ENCODE measurements at regions not wholly inside any gene's neighbourhood (a gene's known extent, or its start where the extent isn't known, plus 50 kb on each side); places are given as distances from the start of the nearest gene placed in this dataset.

DNA sequence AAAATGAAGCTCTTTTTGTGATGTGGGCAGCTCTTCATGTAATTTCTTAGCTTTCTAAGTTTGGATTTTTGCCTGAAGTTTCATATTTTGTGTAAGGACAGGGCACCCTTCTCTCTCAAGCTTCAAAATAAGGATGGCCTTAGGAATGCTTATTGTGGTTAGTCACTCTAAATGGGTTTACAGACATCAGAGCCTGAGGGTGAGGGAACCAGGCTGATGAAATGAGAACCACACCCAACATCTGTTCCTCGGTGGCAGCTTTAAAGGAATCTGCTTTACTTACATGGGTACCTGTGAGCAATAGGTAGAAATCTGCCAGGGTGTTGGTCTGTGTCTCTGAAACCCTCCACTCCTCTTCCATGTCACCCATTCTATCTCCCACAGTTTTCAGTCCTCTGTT, 174.3 kb downstream of the EMX2 start:
- Histone ChIP-seq H4K20me1 (replicated peaks; ENCODE audit: control insufficient read depth, extremely low read depth, insufficient read depth, low read length) (no peaks in the 10 kb centered on the region), H3K79me2 (ENCODE audit: control insufficient read depth, insufficient read depth, low read length) (no peaks in the 10 kb centered on the region), H3K9ac (replicated peaks; ENCODE audit: extremely low read depth, insufficient read depth, low read length) (no peak overlapping the region), H3K27ac (ENCODE audit: insufficient read depth, low read depth, low read length) (no peak overlapping the region), H3K9me3 (replicated peaks; ENCODE audit: control insufficient read depth, insufficient read depth, low read length) (no peaks in the 10 kb centered on the region), H3K27me3 (ENCODE audit: control insufficient read depth in 2 of 2, insufficient read depth in 2 of 2, low read length in 2 of 2) (no peaks in the 10 kb centered on the region), H3K4me3 (replicated peaks in 1 of 3; ENCODE audit: insufficient read depth in 1 of 3, low read depth in 1 of 3, low read length in 3 of 3) (no peak overlapping the region), H3K9me1 (replicated peaks; ENCODE audit: control insufficient read depth, extremely low read depth, insufficient read depth, low read length) (no peaks in the 10 kb centered on the region), H3K4me2 (ENCODE audit: insufficient read depth, low read length) (no peak overlapping the region), H3K4me1 (ENCODE audit: control insufficient read depth, extremely low read depth, insufficient read depth, low read length) (no peaks in the 10 kb centered on the region), H2AFZ (ENCODE audit: low read depth, low read length) (no peak overlapping the region), H3K36me3 (ENCODE audit: control insufficient read depth in 2 of 2, extremely low read depth in 1 of 2, insufficient read depth in 2 of 2, low read length in 2 of 2) (no peaks in the 10 kb centered on the region)
- ChIA-PET CTCF (no interaction called here), POLR2A (no interaction called here)
- dilution Hi-C loops (cut with MboI; ENCODE audit: extremely low pct_ligation_motif_present, low sequenced_read_pairs) (no loop called here), intact Hi-C loops (cut with micrococcal nuclease) (no loop called here)
- BruUV-seq (replicated peaks), result no TSS peak
- DNase-seq (ENCODE audit: low read depth, low spot score) (no peak), FAIRE-seq (no peak)
- TF ChIP-seq JUN (IDR thresholded peaks at IDR 0.05; ENCODE audit: borderline replicate concordance, insufficient read depth, insufficient read length, low read depth) (no peak), POLR2A (IDR thresholded peaks at IDR 0.05; ENCODE audit: low read depth, low read length) (no peak), FOS (IDR thresholded peaks at IDR 0.05; ENCODE audit: borderline replicate concordance, insufficient read depth, low read length) (no peak), EZH2 (IDR thresholded peaks at IDR 0.05; ENCODE audit: borderline replicate concordance, low read depth, low read length, severe bottlenecking) (no peak), POLR2AphosphoS5 (IDR thresholded peaks at IDR 0.05; ENCODE audit: insufficient read depth, low read depth, low read length) (no peak), MYC (IDR thresholded peaks at IDR 0.05; ENCODE audit: low read depth, low read length) (no peak), GATA2 (IDR thresholded peaks at IDR 0.05; ENCODE audit: insufficient read depth, insufficient read length, low read depth, low read length) (no peak)
- TF ChIP-seq, protein P1, sequence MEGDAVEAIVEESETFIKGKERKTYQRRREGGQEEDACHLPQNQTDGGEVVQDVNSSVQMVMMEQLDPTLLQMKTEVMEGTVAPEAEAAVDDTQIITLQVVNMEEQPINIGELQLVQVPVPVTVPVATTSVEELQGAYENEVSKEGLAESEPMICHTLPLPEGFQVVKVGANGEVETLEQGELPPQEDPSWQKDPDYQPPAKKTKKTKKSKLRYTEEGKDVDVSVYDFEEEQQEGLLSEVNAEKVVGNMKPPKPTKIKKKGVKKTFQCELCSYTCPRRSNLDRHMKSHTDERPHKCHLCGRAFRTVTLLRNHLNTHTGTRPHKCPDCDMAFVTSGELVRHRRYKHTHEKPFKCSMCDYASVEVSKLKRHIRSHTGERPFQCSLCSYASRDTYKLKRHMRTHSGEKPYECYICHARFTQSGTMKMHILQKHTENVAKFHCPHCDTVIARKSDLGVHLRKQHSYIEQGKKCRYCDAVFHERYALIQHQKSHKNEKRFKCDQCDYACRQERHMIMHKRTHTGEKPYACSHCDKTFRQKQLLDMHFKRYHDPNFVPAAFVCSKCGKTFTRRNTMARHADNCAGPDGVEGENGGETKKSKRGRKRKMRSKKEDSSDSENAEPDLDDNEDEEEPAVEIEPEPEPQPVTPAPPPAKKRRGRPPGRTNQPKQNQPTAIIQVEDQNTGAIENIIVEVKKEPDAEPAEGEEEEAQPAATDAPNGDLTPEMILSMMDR (IDR thresholded peaks at IDR 0.05; ENCODE audit: extremely low read depth in 1 of 2, insufficient read depth in 1 of 2, low read depth in 1 of 2, low read length in 2 of 2), result no peak
- TF ChIP-seq, protein P2, sequence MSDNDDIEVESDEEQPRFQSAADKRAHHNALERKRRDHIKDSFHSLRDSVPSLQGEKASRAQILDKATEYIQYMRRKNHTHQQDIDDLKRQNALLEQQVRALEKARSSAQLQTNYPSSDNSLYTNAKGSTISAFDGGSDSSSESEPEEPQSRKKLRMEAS (IDR thresholded peaks at IDR 0.05; ENCODE audit: insufficient read depth, insufficient read length), result no peak

Measured in endothelial cell of umbilical vein (primary cell).